ENCODE measurements at regions not wholly inside any gene's neighbourhood (a gene's known extent, or its start where the extent isn't known, plus 50 kb on each side); places are given as distances from the start of the nearest gene placed in this dataset.

DNA sequence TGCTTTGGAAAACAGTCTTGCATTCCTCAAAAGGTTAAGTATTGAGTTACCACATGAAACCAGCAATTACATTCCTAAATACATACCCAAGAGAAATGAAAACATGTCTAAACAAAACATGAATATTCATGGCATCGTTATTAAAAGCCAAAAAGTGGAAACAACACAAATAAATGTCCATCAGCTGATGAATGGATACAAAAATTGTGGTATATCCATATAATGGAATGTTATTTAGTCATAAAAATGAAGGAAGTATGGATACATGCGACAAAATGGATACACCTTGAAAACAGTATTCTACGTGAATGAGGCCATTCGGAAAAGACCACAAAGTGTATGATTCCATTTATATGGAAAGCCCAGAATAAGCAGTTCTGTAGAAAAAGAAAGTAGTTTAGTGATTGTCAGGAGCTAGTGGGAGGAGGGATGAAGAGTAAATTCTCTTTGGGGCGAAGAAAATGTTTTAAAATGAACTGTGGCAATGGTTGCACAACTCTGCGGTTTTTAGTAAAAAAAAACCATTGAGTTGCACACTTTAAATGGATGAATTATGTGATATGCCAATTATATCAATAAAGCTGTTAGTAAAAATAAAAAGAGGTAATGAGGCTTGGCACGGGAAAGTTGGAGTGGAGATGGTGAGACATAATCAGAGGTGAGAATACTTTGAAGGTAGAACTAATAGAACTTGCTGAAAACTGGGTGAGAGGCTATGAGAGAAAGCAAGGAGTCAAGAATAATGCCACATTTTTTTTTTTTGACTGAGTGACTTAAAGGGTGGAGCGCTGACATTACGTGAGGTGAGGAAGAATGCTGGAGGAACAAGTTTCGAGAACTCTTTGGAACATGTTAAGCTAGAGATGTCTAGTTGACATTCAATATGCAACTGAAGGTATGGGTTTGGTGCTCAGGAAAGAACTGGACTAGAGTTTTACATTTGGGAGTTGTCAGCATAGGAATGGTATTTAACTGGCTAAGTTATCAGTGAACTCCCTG lies 194.9 kb upstream of the ZNF608 start:
- no peak overlapping the region for H3K27ac Mint-ChIP-seq
- no peak overlapping the region for H3K4me3 Mint-ChIP-seq
- H3K27me3 Mint-ChIP-seq (ENCODE audit: low read depth), result peaks cover 6% of the 10 kb centered on the region
- H3K36me3 Mint-ChIP-seq (ENCODE audit: insufficient read depth in 2 of 2), result no peaks in the 10 kb centered on the region
- peaks cover 0 to 6% of the 10 kb centered on the region in 2 donors for H3K9me3 Mint-ChIP-seq
- DNase-seq (no peak), ATAC-seq (replicated peaks in 1 of 2) (no peak)
- H3K4me1 Mint-ChIP-seq (ENCODE audit: low read depth), result no peaks in the 10 kb centered on the region

DNA sequence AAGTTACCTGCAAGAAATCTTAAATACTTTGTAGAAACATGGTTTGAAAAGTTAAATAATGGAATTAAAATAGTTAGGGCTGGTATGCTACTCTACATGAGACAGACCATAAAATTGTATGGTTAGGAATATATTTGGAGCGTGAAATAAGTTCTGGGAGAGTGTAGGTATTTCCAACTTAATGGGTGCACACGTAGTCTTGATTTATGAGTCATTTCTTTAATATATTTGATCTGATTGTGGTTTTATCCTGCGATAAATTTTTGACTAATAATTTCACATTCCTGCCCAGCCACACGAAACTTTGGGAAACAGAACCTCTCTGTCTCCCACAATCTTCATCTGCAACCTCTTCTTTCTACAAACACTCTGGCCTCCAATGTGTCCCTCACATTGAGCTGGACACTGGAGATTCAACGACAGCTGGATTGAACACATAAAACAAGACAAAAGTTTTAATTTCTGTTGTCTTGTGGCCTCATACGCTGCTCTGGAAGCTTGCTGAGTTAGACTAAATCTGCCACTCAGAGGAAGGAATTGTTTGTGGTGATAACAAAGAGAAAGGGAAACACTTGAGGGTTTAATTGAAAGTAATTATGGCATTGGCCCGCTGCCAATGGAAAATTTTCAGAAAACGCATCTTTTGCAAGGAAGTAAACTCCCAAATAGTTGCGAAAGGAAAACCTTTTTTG lies 201.8 kb upstream of the ZNF608 start:
- no peak overlapping the region for H3K4me3 Mint-ChIP-seq
- H3K27ac Mint-ChIP-seq, result no peak overlapping the region
- H3K36me3 Mint-ChIP-seq (ENCODE audit: insufficient read depth in 2 of 2), result no peaks in the 10 kb centered on the region
- peaks cover 0 to 5% of the 10 kb centered on the region in 2 donors for H3K9me3 Mint-ChIP-seq
- no peak for ATAC-seq (replicated peaks in 1 of 2)
- no peaks in the 10 kb centered on the region for H3K4me1 Mint-ChIP-seq (ENCODE audit: low read depth)
- DNase-seq, result no peak
- H3K27me3 Mint-ChIP-seq (ENCODE audit: low read depth), result no peaks in the 10 kb centered on the region

DNA sequence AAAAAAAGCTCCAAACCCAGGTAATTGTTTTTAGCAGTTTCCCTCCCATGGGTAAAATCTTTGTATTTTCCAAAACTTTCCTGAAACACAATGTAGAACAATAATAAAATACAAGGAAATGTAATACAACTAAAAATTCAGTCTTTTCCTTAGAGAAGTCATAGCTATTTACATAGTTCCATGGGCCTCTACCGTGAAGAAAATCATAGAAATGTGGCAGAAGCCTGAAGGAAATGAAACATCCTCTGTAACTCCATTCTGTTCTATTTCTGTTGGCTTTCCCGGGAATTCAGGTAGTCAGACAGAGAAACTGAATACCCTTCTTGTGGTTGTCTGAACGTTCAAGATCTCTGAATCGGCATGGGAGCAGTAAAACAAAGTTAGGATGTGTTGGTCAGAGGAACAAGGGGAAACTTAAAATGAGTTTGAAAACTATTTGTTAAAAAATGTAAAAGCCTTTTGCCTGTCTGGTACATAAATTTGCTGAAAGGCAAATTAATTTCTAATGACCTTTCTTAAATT lies 202.4 kb upstream of the ZNF608 start:
- DNase-seq (no peak), ATAC-seq (replicated peaks in 1 of 2) (no peak)
- Mint-ChIP-seq H3K27me3 (ENCODE audit: low read depth) (no peaks in the 10 kb centered on the region), H3K9me3 (peaks cover 0 to 5% of the 10 kb centered on the region in 2 donors), H3K36me3 (ENCODE audit: insufficient read depth in 2 of 2) (no peaks in the 10 kb centered on the region), H3K27ac (no peak overlapping the region), H3K4me1 (ENCODE audit: low read depth) (no peaks in the 10 kb centered on the region), H3K4me3 (no peak overlapping the region)

DNA sequence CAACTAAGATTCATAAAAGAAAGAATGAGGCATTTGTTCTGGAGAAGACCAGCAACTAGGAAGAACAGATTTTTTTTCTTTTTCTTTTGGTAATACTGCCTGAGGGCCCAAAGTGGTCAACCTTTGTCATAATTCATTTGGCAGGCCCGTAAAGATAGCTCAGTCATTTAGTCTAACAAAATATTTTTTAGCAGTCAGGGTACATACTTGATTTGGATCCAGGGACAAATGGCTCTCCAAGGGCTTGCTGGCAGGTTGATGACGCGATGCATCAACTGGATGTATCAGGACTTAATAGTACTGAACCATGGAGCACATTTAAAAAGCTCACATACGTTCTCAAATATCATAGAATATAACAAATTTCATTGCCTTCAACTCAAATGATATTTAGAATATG lies 203.4 kb upstream of the ZNF608 start:
- no peaks in the 10 kb centered on the region for H3K4me1 Mint-ChIP-seq (ENCODE audit: low read depth)
- no peak overlapping the region for H3K4me3 Mint-ChIP-seq
- H3K9me3 Mint-ChIP-seq, result peaks cover 0 to 5% of the 10 kb centered on the region in 2 donors
- DNase-seq (no peak), ATAC-seq (replicated peaks in 1 of 2) (no peak)
- H3K27me3 Mint-ChIP-seq (ENCODE audit: low read depth), result no peaks in the 10 kb centered on the region
- H3K27ac Mint-ChIP-seq, result no peak overlapping the region
- no peaks in the 10 kb centered on the region for H3K36me3 Mint-ChIP-seq (ENCODE audit: insufficient read depth in 2 of 2)

DNA sequence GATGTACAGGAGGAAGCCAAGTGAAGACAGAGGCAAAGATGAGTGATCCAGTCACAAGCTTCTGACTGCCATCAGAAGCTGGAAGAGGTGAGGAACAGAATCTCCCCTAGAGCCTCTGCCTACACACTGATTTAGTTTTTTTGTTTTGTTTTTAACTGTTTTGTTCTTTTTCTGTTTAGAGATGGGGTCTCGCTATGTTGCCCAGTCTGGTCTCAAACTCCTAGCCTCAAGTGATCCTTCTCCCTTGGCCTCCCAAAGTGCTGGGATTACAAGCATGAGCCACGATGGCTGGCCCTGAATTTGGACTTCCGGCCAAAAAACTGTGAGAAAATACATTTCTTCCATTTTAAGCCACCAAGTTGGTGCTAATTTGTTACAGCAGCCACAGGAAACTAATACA lies 204.7 kb upstream of the ZNF608 start:
- no peaks in the 10 kb centered on the region for H3K27me3 Mint-ChIP-seq (ENCODE audit: low read depth)
- no peaks in the 10 kb centered on the region for H3K36me3 Mint-ChIP-seq (ENCODE audit: insufficient read depth in 2 of 2)
- peaks cover 0 to 5% of the 10 kb centered on the region in 2 donors for H3K9me3 Mint-ChIP-seq
- no peak overlapping the region for H3K4me3 Mint-ChIP-seq
- no peaks in the 10 kb centered on the region for H3K4me1 Mint-ChIP-seq (ENCODE audit: low read depth)
- no peak overlapping the region for H3K27ac Mint-ChIP-seq
- ATAC-seq (replicated peaks in 1 of 2), result no peak
- no peak for DNase-seq

DNA sequence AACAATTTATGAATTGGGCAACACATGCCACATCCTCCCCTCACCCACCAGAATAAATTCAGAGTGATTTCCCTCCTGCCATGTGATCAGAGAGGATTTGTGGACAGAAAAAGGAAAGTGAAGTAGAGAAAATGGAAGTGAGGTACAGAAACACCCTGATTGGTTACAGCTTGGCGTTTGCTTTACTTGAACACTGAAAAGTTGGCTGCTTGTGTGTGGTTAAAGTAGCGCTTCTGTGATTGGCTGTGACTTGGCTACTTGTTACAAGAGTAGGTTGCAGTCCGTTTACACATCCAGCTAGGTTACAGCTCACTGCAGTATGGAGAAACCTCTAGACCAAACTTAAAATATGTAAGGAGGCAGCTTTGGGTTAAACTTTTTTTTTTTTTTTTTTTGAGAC lies 205.2 kb upstream of the ZNF608 start:
- no peaks in the 10 kb centered on the region for H3K27me3 Mint-ChIP-seq (ENCODE audit: low read depth)
- H3K27ac Mint-ChIP-seq, result no peak overlapping the region
- ATAC-seq (replicated peaks in 1 of 2), result peak in 1 of 2 donors; percentile 43

DNA sequence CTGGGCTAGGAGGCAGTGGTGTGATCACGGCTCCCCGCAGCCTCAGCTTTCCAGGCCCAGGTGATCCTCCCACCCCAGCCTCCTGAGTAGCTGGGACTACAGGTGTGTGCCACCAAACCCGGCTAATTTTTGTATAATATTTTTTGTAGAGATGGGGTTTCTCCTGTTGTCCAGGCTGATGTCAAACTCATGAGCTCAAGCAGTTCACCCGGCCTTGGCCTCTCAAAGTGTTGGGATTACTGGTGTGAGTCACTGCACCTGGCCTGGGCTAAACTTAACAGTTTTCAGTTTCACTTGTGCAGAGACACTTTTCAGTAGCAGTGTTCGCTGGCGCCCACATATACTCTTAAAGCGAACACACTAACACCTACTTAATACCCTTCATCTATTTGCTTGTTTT lies 205.6 kb upstream of the ZNF608 start:
- Mint-ChIP-seq H3K27me3 (ENCODE audit: low read depth) (no peaks in the 10 kb centered on the region), H3K4me1 (ENCODE audit: low read depth) (no peaks in the 10 kb centered on the region), H3K27ac (no peak overlapping the region), H3K9me3 (peaks cover 0 to 5% of the 10 kb centered on the region in 2 donors), H3K36me3 (ENCODE audit: insufficient read depth in 2 of 2) (no peaks in the 10 kb centered on the region), H3K4me3 (no peak overlapping the region)
- DNase-seq (no peak), ATAC-seq (replicated peaks in 1 of 2) (peak in 1 of 2 donors; percentile 35)

More for the DNA sequence above, 205.2 kb upstream of the ZNF608 start:
- no peak for DNase-seq
- Mint-ChIP-seq H3K4me1 (ENCODE audit: low read depth) (no peaks in the 10 kb centered on the region), H3K36me3 (ENCODE audit: insufficient read depth in 2 of 2) (no peaks in the 10 kb centered on the region), H3K9me3 (peaks cover 0 to 4% of the 10 kb centered on the region in 2 donors), H3K4me3 (no peak overlapping the region)

DNA sequence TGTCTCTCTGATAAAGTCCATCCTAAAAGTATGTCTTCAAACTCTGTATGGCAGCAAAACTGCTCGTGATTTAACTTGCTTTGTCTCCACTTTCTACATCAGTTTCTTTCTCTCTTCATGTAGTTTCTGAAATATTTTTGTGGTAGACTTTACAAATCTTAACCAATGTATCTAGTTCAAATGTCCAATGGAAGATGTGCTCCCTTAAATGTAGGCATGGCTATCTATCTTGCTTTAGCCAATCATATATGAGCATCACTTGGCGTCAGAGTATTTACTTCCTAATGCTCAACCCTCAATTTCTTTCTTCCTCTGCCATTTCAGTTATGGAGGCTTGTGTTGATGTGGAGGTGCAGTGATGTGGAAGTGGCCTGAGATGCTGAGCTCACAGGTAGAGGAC lies 206.1 kb upstream of the ZNF608 start:
- Mint-ChIP-seq H3K27me3 (ENCODE audit: low read depth) (no peaks in the 10 kb centered on the region), H3K36me3 (ENCODE audit: insufficient read depth in 2 of 2) (no peaks in the 10 kb centered on the region), H3K27ac (no peak overlapping the region), H3K9me3 (peaks cover 0 to 3% of the 10 kb centered on the region in 2 donors), H3K4me3 (no peak overlapping the region), H3K4me1 (ENCODE audit: low read depth) (no peaks in the 10 kb centered on the region)
- ATAC-seq (replicated peaks in 1 of 2) (no peak), DNase-seq (no peak)

DNA sequence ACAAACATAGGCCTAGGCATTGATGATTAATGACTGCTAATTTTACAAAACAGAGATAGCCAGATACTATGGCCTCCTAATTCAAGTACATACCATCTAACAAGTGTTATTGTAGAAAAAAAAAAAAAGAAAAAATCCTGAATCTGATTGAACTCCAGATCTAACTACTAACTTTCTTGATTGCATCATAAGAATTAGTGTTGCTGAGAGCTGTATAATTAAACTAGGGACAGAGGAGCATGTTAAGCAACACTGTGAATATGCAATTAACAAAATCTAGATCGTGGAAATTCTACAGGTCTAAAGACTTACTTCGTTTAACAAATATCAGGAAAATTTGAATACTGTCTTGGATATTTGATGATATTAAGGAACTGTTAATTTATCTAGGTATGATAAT lies 208.3 kb upstream of the ZNF608 start:
- H3K4me1 Mint-ChIP-seq (ENCODE audit: low read depth), result no peaks in the 10 kb centered on the region
- H3K4me3 Mint-ChIP-seq, result no peak overlapping the region
- no peaks in the 10 kb centered on the region for H3K27me3 Mint-ChIP-seq (ENCODE audit: low read depth)

DNA sequence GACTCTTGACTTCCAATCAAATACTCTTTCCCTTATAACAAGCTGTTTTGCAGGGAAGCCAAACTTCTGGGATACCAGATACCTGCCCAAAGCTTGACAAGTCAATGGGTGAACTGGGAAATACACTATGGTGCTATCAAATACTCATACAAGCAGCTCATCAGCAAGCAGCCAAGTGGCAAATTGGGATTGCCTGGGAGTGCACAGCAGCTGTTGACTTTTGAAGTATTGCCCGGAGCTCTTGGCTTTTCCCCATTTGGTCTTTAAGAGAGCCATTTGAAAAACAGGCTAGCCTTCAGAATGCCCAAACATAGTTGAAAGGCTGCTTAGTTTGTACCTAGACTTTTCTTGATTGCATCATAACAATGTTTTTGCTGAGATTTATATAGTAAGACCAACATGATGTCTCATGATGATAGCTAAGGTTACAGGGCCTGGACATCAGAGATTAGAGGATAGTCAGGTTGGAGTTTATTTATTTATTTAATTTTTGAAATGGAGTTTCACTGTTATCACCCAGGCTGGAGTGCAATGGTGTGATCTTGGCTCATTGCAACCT lies 210.1 kb upstream of the ZNF608 start:
- H3K9me3 Mint-ChIP-seq, result peaks cover 1 to 3% of the 10 kb centered on the region in 2 donors
- no peak overlapping the region for H3K27ac Mint-ChIP-seq
- DNase-seq (no peak), ATAC-seq (replicated peaks in 1 of 2) (no peak)
- H3K4me3 Mint-ChIP-seq, result no peak overlapping the region
- H3K27me3 Mint-ChIP-seq (ENCODE audit: low read depth), result no peaks in the 10 kb centered on the region
- no peaks in the 10 kb centered on the region for H3K4me1 Mint-ChIP-seq (ENCODE audit: low read depth)
- no peaks in the 10 kb centered on the region for H3K36me3 Mint-ChIP-seq (ENCODE audit: insufficient read depth in 2 of 2)

More for the DNA sequence above, 208.3 kb upstream of the ZNF608 start:
- peaks cover 0 to 1% of the 10 kb centered on the region in 2 donors for H3K9me3 Mint-ChIP-seq
- no peak overlapping the region for H3K27ac Mint-ChIP-seq
- no peak for DNase-seq
- no peak for ATAC-seq (replicated peaks in 1 of 2)
- H3K36me3 Mint-ChIP-seq (ENCODE audit: insufficient read depth in 2 of 2), result no peaks in the 10 kb centered on the region

DNA sequence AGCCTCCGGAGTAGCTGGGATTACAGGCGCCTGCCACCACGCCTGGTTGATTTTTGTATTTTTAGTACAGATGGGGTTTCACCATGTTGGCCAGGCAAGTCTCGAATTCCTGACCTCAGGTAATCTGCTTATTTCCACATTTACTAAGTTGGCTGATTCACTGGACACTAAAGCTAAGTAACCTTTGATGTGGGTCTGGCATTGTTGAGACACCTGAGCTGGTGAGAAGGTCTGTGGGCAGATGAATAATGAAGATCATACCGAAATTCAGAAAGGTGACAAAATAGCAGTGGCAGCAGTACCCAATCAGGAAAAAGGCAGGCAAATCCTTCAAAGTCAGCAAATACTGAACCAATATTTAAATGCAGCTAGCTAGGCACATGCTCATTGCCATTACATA lies 210.6 kb upstream of the ZNF608 start:
- Mint-ChIP-seq H3K9me3 (peaks cover 1 to 3% of the 10 kb centered on the region in 2 donors), H3K4me1 (ENCODE audit: low read depth) (no peaks in the 10 kb centered on the region), H3K36me3 (ENCODE audit: insufficient read depth in 2 of 2) (no peaks in the 10 kb centered on the region), H3K4me3 (no peak overlapping the region), H3K27ac (no peak overlapping the region), H3K27me3 (ENCODE audit: low read depth) (no peaks in the 10 kb centered on the region)
- ATAC-seq (replicated peaks in 1 of 2) (no peak), DNase-seq (no peak)

DNA sequence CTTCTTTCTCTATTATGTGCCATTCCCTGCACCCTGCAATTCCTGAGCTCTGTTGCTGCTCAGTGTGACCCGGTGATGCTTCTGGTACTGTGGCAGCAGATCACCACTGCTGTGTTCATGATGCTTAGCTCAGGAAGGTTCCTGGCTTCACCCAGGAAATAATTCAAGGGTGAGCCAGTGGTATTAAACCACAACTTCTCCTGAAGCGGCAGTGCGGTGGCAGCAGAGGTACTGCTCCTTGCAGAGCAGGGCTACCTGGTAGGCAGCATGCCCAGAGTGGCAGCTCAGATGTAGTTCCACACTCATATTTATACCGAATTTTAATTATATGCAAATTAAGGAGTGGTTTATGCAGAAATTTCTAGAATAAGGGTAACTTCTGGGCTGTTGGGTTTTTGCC lies 213.8 kb upstream of the ZNF608 start:
- Mint-ChIP-seq H3K4me3 (no peak overlapping the region), H3K4me1 (ENCODE audit: low read depth) (no peaks in the 10 kb centered on the region), H3K27me3 (ENCODE audit: low read depth) (no peaks in the 10 kb centered on the region), H3K36me3 (ENCODE audit: insufficient read depth in 2 of 2) (no peaks in the 10 kb centered on the region), H3K27ac (no peak overlapping the region), H3K9me3 (peaks cover 1 to 3% of the 10 kb centered on the region in 2 donors)
- DNase-seq (no peak), ATAC-seq (replicated peaks in 1 of 2) (no peak)

DNA sequence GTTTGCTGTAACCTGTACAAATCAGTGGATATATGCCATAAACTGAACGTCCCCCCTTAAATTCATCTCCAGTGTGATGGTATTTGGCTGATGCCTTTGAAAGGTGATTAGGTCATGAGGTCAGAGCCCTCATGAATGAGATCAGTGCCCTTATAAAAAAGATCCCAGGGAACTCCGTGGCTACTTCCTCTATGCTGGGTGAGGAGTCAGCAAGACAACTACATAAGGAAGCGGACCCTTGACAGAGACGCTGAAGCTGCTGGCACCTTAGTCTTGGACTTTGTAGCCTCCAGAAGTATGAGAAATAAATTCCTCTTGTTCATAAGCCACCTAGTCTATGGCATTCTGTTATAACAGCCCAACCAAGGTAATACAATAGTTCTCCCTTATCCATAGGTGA lies 215.1 kb upstream of the ZNF608 start:
- Mint-ChIP-seq H3K9me3 (peaks cover 1 to 3% of the 10 kb centered on the region in 2 donors), H3K27me3 (ENCODE audit: low read depth) (no peaks in the 10 kb centered on the region), H3K4me1 (ENCODE audit: low read depth) (no peaks in the 10 kb centered on the region), H3K36me3 (ENCODE audit: insufficient read depth in 2 of 2) (no peaks in the 10 kb centered on the region), H3K4me3 (no peak overlapping the region), H3K27ac (no peak overlapping the region)
- DNase-seq, result no peak
- no peak for ATAC-seq (replicated peaks in 1 of 2)
